Sigmoid colon (tissue), 4 donors: ENCODE measurements at regions not wholly inside any gene's neighbourhood (a gene's known extent, or its start where the extent isn't known, plus 50 kb on each side); places are given as distances from the start of the nearest gene placed in this dataset.

ENCODE experiments used
- CTCF ChIP-seq, 4 experiments: fragments of 450-650 bp in 3 of 4; fragments of 200-600 bp in 1 of 4; IDR thresholded peaks; one replicate each; pipeline ENCODE4 v1.5.1; 2016 to 2019; ENCODE audit warnings: antibody characterized with exemption in 4 of 4, mild to moderate bottlenecking in 3 of 4, moderate library complexity in 2 of 4
- EP300 ChIP-seq, 4 donors: sonication (generic); formaldehyde crosslinking; IDR thresholded peaks; one replicate each; pipeline ENCODE4 v1.6.1; 2017; ENCODE audit warnings: antibody characterized with exemption in 4 of 4
- POLR2A ChIP-seq, 2 donors: fragments of 450-650 bp; IDR thresholded peaks; one replicate each; pipeline ENCODE4 v1.6.1; 2016; ENCODE audit warnings: antibody characterized with exemption in 2 of 2, mild to moderate bottlenecking in 2 of 2, moderate library complexity in 2 of 2
- POLR2AphosphoS5 ChIP-seq, 4 donors: sonication (generic); formaldehyde crosslinking; IDR thresholded peaks; one replicate each; pipeline ENCODE4 v1.6.1; 2017; ENCODE audit warnings: antibody characterized with exemption in 4 of 4

- TF ChIP-seq EP300 (IDR thresholded peaks at IDR 0.05) (no peak), CTCF (IDR thresholded peaks at IDR 0.05) (no peak), POLR2A (IDR thresholded peaks at IDR 0.05) (no peak), POLR2AphosphoS5 (IDR thresholded peaks at IDR 0.05) (no peak)
Measured at GRCh38 chr2:65932571-65932970, 500.2 kb upstream of the SPRED2 start.
